ENCODE measurements at regions not wholly inside any gene's neighbourhood (a gene's known extent, or its start where the extent isn't known, plus 50 kb on each side); places are given as distances from the start of the nearest gene placed in this dataset.
A peak's percentile ranks its signal among the peaks of the same experiment; 100 is the strongest.

DNA sequence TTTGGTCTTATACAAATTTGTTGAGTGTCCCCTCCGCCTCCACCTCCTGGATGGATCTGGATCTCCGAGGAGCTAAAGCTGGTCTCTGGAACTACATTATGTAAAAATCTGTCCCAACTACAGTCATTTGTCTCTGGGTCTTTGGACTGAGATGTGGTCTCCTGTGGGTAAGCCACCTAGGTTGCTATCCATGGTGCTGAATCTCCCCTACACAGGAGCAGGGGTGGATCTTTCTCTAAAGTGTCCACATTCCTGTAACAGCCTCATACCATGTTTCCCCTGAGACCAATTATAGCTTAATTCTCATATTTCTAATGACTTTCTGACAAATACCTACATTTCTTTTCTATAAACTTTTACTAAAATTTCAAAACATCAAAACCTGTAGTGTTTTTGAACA, 625.8 kb downstream of the TAFA4 start:
- DNase-seq = peak in 1 of 2 donors; percentile 28

DNA sequence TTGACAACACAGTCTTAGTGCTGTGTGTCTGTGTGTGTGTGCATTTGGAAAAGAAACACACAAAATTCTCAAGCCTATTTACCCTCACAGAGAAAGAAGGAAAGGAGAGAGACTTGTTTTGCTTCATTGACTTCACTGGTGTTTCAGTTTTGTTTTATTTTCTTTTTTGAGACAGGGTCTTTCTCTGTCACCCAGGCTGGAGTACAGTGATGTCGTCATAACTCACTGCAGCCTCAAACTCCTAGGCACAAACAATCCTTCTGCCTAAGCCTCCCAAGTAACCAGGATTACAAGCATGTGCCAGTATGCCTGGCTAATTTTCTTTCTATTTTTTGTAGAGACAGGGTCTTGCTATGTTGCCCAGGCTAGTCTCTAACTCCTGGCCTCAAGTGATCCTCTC, 636.9 kb downstream of the TAFA4 start:
- no peak for DNase-seq

- DNase-seq = no peak
Measured at GRCh38 chr3:68290333-68290732, 635.9 kb upstream of the SUCLG2 start.

DNA sequence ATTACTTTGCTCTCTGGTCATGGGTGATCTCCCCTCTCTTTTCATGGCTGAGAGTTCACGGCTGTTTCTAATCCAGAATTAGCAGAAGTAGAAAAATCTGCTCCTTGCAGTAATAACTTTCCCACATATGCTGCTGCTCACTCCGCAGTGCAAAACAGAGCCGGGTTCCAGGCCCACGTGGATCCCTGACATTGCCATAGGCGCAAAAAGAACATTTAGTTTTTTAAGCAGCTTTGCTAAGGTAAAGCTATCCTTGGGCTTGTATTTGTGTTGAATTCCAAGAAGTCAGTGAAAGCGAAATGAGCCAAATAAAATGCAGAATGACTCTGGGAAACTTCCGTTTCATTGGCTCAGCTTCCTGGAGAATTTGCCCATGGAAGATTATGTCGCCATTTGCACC, 633.7 kb upstream of the SUCLG2 start:
- DNase-seq = no peak

DNA sequence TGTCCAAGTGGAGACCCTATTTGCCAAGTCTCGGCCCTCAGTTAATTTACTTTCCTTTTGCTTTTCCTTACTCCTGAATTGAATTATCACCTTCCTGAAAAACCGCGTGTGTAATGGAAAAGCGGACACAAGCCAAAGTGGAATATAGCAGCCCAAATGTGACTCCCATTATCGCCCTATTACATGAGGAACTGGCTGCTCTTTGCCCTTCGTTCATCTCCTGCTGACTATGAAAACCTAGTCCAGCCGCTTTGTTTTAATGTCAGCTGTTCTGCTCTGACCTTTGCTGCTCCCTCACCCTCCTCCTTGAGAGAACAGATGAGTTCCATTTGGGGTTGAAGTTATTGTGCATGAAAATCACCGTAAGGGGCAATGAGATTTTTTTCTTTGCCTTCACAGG, 632.7 kb upstream of the SUCLG2 start:
- DNase-seq = peak; percentile 50 to 66

DNA sequence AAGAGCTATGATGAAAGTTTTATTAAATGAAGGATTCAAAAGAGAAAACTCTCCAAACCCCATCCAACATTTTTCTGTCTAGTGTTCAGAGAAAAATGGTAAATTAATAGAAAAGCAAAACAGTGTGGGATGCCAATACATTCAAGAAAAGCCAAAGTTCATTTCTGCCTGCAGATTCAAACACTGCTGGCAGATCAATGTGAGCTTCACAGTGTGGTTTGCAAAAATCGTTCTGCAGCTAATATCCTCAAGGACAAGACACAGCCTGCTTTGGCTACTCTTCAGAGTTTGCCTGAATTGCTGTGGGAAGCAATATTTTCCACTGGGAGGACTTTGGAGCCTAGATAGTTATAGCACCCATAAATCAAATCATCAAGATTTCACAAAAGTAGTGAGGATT, 619.9 kb upstream of the SUCLG2 start:
- DNase-seq = peak; percentile 11 to 25

DNA sequence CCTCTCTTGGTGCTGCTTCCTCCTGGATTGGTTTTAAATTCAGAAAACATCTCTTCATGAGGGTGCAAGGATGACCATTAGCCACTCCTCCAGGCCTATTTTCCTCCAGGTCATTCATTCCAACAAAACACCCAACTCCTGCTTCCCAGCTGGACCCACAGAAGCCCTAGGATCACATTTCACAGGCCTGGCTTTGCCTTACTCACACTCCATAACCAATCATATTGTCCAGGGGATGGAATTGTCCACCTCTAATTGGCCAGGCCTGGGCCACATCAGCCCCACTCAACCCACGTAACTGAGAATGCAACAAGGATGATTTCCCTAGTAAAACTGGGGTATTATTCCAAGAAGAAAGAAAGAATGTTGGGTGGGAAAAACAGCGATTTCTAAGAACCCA, 616.7 kb upstream of the SUCLG2 start:
- no peak for DNase-seq

- no peak for DNase-seq
Measured at GRCh38 chr3:68256635-68257223, 602.3 kb upstream of the SUCLG2 start.

GRCh38 chr3:68249265-68249664, 594.9 kb upstream of the SUCLG2 start:
- DNase-seq = no peak

DNA sequence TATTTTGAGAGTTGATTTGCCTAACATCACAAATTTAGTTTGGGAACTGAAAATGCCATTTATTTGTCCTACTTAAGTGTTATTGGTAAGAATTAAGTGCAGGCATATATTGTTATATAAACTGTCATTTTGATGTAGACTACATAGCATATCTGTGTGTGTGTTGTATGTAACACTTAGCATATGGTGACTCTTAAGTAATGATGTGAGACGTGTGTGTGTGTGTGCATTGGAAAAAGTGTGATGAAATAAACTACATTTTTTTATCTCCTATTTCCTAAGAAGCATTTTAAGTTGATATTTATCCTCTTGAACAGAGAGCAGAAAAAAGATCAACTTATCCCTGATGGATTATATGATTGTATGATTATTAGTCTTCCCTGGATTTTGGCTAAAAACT, 588.2 kb upstream of the SUCLG2 start:
- peak; percentile 36 to 39 for DNase-seq

- DNase-seq = no peak
Measured at GRCh38 chr3:68239542-68239941, 585.1 kb upstream of the SUCLG2 start.

- no peak for DNase-seq
Measured at GRCh38 chr3:68234076-68234780, 579.8 kb upstream of the SUCLG2 start.

- no peak for DNase-seq
Measured at GRCh38 chr3:68228856-68229255, 574.4 kb upstream of the SUCLG2 start.

- no peak for DNase-seq
Measured at GRCh38 chr3:68220832-68221231, 566.4 kb upstream of the SUCLG2 start.

DNA sequence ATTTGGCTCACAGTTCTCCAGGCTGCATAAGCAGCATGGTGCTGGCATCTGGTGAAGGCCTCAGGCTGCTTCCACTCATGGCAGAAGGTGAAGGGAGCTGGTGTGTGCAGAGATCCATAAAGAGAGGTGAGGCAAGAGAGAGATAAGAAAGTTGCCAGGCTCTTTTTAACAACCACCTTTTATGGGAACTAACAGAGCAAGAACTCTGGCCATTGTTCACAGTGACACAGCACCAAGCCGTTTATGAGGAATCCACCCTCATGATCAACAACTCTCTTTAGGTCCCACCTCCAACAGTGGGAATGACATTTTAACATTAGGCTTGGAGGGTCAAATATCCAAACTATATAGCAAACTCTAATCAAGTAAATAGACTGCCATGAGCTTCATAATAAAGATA, 557.2 kb upstream of the SUCLG2 start:
- DNase-seq = no peak

- no peak for DNase-seq
Measured at GRCh38 chr3:68210635-68211034, 556.2 kb upstream of the SUCLG2 start.

GRCh38 chr3:68207327-68207726, 552.9 kb upstream of the SUCLG2 start:
- no peak for DNase-seq

GRCh38 chr3:68206524-68207117, 552.2 kb upstream of the SUCLG2 start:
- DNase-seq = no peak

DNA sequence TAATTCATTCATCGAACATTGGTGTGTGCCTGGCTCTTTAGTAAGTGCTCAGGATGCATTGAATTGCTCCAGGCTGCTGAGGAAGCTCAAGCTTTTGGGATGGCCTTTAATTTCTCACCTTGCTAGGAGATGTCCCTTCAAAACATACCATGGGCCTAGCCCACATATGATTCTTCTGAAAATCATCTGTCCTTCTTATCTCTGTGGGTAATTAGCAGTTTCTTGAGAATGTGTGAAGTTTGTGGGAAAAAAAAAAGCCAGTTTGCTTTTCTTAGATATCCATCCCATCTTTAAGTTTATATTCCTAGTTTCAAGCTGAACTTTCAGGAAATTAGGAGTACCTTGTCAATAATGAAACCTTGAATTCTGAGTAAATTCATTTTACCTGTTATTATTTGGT, 532.3 kb upstream of the SUCLG2 start:
- no peak for DNase-seq

GRCh38 chr3:68176600-68176999, 522.2 kb upstream of the SUCLG2 start:
- DNase-seq = no peak

GRCh38 chr3:68173012-68173634, 518.7 kb upstream of the SUCLG2 start:
- DNase-seq = no peak

DNA sequence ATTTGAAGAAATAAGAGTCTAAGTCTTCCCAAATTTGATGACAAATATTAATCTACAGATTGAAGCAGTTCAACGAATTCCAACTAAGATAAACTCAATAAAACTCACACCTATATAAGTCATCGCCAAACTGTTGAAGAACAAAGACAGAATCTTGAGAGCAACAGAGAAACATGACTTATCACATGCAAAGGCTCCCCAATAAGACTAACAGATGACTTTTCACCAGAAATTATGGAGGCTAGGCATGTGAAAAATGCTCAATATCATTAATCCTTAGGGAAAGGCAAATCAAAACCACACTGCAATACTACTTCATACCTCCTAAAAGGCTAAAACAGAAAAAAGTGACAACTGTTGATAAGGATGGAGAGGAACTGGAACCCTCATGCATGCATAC, 517.6 kb upstream of the SUCLG2 start:
- no peak for DNase-seq

DNA sequence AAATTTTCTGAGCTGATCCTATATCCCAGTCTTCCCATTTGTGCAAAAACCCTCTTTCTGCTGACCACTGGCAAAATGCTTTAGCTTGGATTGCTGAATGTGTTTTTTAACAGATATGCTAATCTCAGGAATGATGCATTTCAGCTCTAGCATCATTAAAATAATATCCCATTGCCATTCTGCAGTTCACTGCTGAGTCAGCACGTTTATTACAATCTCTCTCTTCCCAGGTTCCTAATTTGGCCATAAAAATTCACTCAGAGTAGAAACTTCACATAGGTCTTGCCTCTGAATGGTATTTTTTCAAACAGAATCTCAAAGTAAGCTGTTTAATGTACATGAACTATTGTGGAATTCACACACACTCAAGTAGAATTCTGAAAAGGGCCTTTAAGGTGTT, 509.6 kb upstream of the SUCLG2 start:
- DNase-seq = no peak

Data from right lung (tissue), 2 donors.